Body of pancreas (tissue), 4 donors: ENCODE measurements at regions not wholly inside any gene's neighbourhood (a gene's known extent, or its start where the extent isn't known, plus 50 kb on each side); places are given as distances from the start of the nearest gene placed in this dataset.

Source experiments
- POLR2A ChIP-seq, 3 donors: fragments of 450-650 bp; IDR thresholded peaks; one replicate each; pipeline ENCODE4 v1.6.1; 2016; ENCODE audit warnings: antibody characterized with exemption in 3 of 3, mild to moderate bottlenecking in 2 of 3
- TF ChIP-seq, protein P1 (sequence below), 7 experiments: fragments of 450-650 bp in 4 of 7; fragments of 200-600 bp in 3 of 7; sonication (generic) in 3 of 7; IDR thresholded peaks; one replicate each; pipeline ENCODE4 v1.5.1; 2016 to 2019; ENCODE audit warnings: antibody characterized with exemption in 7 of 7

DNA sequence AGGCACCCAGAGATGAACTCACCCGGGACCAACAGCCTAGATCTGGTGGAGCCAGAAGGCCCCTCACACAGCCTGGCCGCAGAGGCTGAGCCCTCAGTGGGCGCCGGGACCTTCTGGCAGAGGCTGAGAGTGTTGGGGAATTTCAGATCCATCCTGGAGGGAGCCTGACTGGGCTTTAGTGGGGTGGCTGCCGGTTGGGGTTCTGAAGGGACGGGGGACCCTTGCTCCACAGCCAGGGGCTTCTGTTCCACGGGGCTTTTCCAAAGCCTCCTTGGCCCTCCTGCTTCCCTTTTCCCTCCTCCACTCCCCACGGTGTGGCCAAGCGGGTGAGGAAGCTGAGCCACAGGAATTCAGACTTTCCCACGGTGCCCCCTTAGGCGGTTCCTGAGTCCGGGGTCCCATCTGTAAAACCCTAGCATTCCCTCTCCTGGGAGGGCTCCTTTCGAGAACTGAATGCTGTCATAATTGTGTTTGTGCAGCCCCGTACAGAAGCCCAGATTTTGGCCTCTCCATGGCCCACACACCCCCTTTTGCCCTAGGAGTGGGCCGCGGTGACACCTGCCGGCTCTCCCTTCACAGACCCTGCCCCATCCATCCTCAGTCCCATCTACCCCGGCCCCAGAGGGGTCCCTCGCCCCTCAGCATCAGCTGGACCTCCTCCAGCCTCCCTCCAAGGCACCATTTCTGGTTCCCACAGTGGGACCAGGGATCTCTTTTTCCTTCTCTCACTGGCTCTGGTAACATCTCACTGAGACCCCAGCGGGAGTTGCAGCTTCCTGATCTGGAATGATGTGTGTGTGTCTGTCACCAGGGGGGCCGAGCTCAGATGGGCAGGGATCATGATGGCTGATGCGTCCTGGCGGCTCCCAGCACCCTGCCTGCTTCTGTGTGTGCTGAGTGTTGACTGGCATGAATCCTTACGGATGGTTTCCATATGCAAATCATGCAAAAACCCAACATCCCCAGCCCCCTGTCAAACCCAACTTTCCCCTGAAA, 1048.4 kb downstream of the TBC1D22A start:
- TF ChIP-seq, protein P1, sequence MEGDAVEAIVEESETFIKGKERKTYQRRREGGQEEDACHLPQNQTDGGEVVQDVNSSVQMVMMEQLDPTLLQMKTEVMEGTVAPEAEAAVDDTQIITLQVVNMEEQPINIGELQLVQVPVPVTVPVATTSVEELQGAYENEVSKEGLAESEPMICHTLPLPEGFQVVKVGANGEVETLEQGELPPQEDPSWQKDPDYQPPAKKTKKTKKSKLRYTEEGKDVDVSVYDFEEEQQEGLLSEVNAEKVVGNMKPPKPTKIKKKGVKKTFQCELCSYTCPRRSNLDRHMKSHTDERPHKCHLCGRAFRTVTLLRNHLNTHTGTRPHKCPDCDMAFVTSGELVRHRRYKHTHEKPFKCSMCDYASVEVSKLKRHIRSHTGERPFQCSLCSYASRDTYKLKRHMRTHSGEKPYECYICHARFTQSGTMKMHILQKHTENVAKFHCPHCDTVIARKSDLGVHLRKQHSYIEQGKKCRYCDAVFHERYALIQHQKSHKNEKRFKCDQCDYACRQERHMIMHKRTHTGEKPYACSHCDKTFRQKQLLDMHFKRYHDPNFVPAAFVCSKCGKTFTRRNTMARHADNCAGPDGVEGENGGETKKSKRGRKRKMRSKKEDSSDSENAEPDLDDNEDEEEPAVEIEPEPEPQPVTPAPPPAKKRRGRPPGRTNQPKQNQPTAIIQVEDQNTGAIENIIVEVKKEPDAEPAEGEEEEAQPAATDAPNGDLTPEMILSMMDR (IDR thresholded peaks at IDR 0.05): no peak
- TF ChIP-seq POLR2A (IDR thresholded peaks at IDR 0.05): no peak
